ENCODE measurements at regions not wholly inside any gene's neighbourhood (a gene's known extent, or its start where the extent isn't known, plus 50 kb on each side); places are given as distances from the start of the nearest gene placed in this dataset.

GRCh38 chr12:115785548-115785947 is 491.9 kb downstream of the MED13L start:
- no peak overlapping the region for H2AFZ ChIP-seq (ENCODE audit: low read length)
- no peaks in the 10 kb centered on the region for H4K20me1 ChIP-seq (ENCODE audit: low read length)
- H3K4me3 ChIP-seq (ENCODE audit: low read length), result no peak overlapping the region
- intact Hi-C loops (cut with micrococcal nuclease), result no loop called here
- no peaks in the 10 kb centered on the region for H3K9me3 ChIP-seq (ENCODE audit: low read length)
- H3K27ac ChIP-seq (ENCODE audit: low read length), result no peak overlapping the region
- DNase-seq, result peak; percentile 21
- H3F3A ChIP-seq (ENCODE audit: low read length, unreplicated experiment), result no peaks in the 10 kb centered on the region
- peak; percentile 46 for TF ChIP-seq CTCF (conservative IDR thresholded peaks at IDR 0.05; ENCODE audit: low read depth, low read length)
- no peak for TF ChIP-seq EZH2phosphoT487 (IDR thresholded peaks at IDR 0.05; ENCODE audit: borderline replicate concordance, low read length)
- TF ChIP-seq EZH2 (IDR thresholded peaks at IDR 0.05; ENCODE audit: low read length, unreplicated experiment), result no peak
- H3K27me3 ChIP-seq (ENCODE audit: low read length), result peaks cover 44% of the 10 kb centered on the region
- no TSS peak for BruUV-seq (replicated peaks)
- no peak overlapping the region for H3K9ac ChIP-seq (ENCODE audit: low read length)
- H3K4me1 ChIP-seq (ENCODE audit: insufficient read depth, low read length), result no peaks in the 10 kb centered on the region
- ATAC-seq, result peak; percentile 35
- no peaks in the 10 kb centered on the region for H3K9me2 ChIP-seq (replicated peaks; ENCODE audit: low read length)
- no peaks in the 10 kb centered on the region for H3K79me2 ChIP-seq (ENCODE audit: low read length)
- H3K36me3 ChIP-seq (ENCODE audit: low read depth, low read length), result no peaks in the 10 kb centered on the region
- no peak overlapping the region for H3K4me2 ChIP-seq (ENCODE audit: low read length)
- POLR2A ChIA-PET (ENCODE audit: unreplicated experiment), result no interaction called here
- CTCF ChIA-PET, result no interaction called here

GRCh38 chr12:115776399-115776798 is 501.1 kb downstream of the MED13L start:
- Histone ChIP-seq H3K79me2 (ENCODE audit: low read length) (no peaks in the 10 kb centered on the region), H3K27ac (ENCODE audit: low read length) (no peak overlapping the region), H4K20me1 (ENCODE audit: low read length) (no peaks in the 10 kb centered on the region), H3K4me3 (ENCODE audit: low read length) (no peak overlapping the region), H2AFZ (ENCODE audit: low read length) (no peak overlapping the region), H3K4me1 (ENCODE audit: insufficient read depth, low read length) (peaks cover 8% of the 10 kb centered on the region; the same call in 1 of the 2 replicates), H3K9me3 (ENCODE audit: low read length) (no peaks in the 10 kb centered on the region), H3K9ac (ENCODE audit: low read length) (no peak overlapping the region), H3K9me2 (replicated peaks; ENCODE audit: low read length) (no peaks in the 10 kb centered on the region), H3K27me3 (ENCODE audit: low read length) (peaks cover 12% of the 10 kb centered on the region; the same call in 1 of the 2 replicates), H3K36me3 (ENCODE audit: low read depth, low read length) (no peaks in the 10 kb centered on the region), H3F3A (ENCODE audit: low read length, unreplicated experiment) (no peaks in the 10 kb centered on the region), H3K4me2 (ENCODE audit: low read length) (no peak overlapping the region)
- no peak for DNase-seq
- ChIA-PET POLR2A (ENCODE audit: unreplicated experiment) (no interaction called here), CTCF (no interaction called here)
- BruUV-seq (replicated peaks), result no TSS peak
- TF ChIP-seq EZH2 (IDR thresholded peaks at IDR 0.05; ENCODE audit: low read length, unreplicated experiment) (no peak), EZH2phosphoT487 (IDR thresholded peaks at IDR 0.05; ENCODE audit: borderline replicate concordance, low read length) (no peak), CTCF (conservative IDR thresholded peaks at IDR 0.05; ENCODE audit: low read depth, low read length) (no peak)
- ATAC-seq, result no peak
- intact Hi-C loops (cut with micrococcal nuclease), result no loop called here

GRCh38 chr12:115774148-115774895 is 503.2 kb downstream of the MED13L start:
- Histone ChIP-seq H3K36me3 (ENCODE audit: low read depth, low read length) (no peaks in the 10 kb centered on the region), H4K20me1 (ENCODE audit: low read length) (no peaks in the 10 kb centered on the region), H3K4me3 (ENCODE audit: low read length) (no peak overlapping the region), H3K9me3 (ENCODE audit: low read length) (no peaks in the 10 kb centered on the region), H3K4me1 (ENCODE audit: insufficient read depth, low read length) (peaks cover 8% of the 10 kb centered on the region; the same call in 1 of the 2 replicates), H3K79me2 (ENCODE audit: low read length) (no peaks in the 10 kb centered on the region), H3K9me2 (replicated peaks; ENCODE audit: low read length) (no peaks in the 10 kb centered on the region), H3K27me3 (ENCODE audit: low read length) (0 out of 2 replicates have a peak, but pooled peaks cover 4% of the 10 kb centered on the region), H3F3A (ENCODE audit: low read length, unreplicated experiment) (no peaks in the 10 kb centered on the region), H3K27ac (ENCODE audit: low read length) (no peak overlapping the region), H3K9ac (ENCODE audit: low read length) (no peak overlapping the region), H3K4me2 (ENCODE audit: low read length) (0 out of 2 replicates have a peak overlapping the region, but pooled peaks have one; percentile 7), H2AFZ (ENCODE audit: low read length) (no peak overlapping the region)
- POLR2A ChIA-PET (ENCODE audit: unreplicated experiment), result no interaction called here
- TF ChIP-seq EZH2phosphoT487 (IDR thresholded peaks at IDR 0.05; ENCODE audit: borderline replicate concordance, low read length) (no peak), CTCF (conservative IDR thresholded peaks at IDR 0.05; ENCODE audit: low read depth, low read length) (no peak), EZH2 (IDR thresholded peaks at IDR 0.05; ENCODE audit: low read length, unreplicated experiment) (no peak)
- intact Hi-C loops (cut with micrococcal nuclease), result no loop called here
- DNase-seq, result peak; percentile 45
- ATAC-seq, result peak; percentile 59
- BruUV-seq (replicated peaks), result no TSS peak
- CTCF ChIA-PET, result interaction anchor here (0.5 kb wide), 2 partner anchors 426 to 1257 kb away, joined by 5 to 8 read pairs; no protein-coding TSS in a partner anchor
